ENCODE measurements at regions not wholly inside any gene's neighbourhood (a gene's known extent, or its start where the extent isn't known, plus 50 kb on each side); places are given as distances from the start of the nearest gene placed in this dataset.

GRCh38 chr4:138602664-138603063 is 360.5 kb upstream of the SLC7A11 start:
- Histone ChIP-seq H3K9me3 (peaks cover 0 to 6% (median 0%) of the 10 kb centered on the region in 8 donors), H3K4me1 (no peaks in the 10 kb centered on the region), H3K27me3 (replicated peaks in 1 of 7) (no peaks in the 10 kb centered on the region), H3K4me3 (no peak overlapping the region), H3K36me3 (no peaks in the 10 kb centered on the region), H3K27ac (no peak overlapping the region)
- intact Hi-C loops (cut with DNase I; ENCODE audit: low total_unique reads), result no loop called here
- no peak for TF ChIP-seq CTCF (IDR thresholded peaks at IDR 0.05 in 8 of 11, conservative IDR thresholded peaks at IDR 0.05 in 3 of 11)
- no peak for TF ChIP-seq POLR2AphosphoS5 (IDR thresholded peaks at IDR 0.05)
- TF ChIP-seq POLR2A (IDR thresholded peaks at IDR 0.05), result no peak
- DNase-seq, result no peak
- WGBS, 5 donors, result 60 to 79% (median 68%) methylated on average over 2 of the region's 2 CpGs

DNA sequence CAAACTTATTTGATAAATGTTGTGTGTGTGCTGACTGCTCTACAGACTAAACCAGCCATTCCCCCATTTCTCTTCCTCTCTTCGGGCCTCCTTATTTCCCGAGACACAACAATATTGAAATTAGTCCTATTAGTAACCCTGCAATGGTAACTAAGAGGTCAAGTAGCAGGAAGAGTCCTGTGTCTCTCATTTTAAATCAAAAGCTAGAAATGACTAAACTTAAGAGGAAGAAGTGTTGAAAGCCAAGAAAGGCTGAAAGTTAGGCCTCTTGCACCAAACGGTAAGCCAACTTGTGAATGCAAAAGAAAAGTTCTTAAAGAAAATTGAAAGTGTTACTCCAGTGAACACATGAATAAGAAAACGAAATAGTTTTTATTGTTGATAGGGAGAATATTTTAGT is 357.8 kb upstream of the SLC7A11 start:
- no peaks in the 10 kb centered on the region for H3K4me1 ChIP-seq
- TF ChIP-seq CTCF (IDR thresholded peaks at IDR 0.05 in 8 of 11, conservative IDR thresholded peaks at IDR 0.05 in 3 of 11) (no peak), POLR2AphosphoS5 (IDR thresholded peaks at IDR 0.05) (no peak), POLR2A (IDR thresholded peaks at IDR 0.05) (no peak)
- H3K27me3 ChIP-seq (replicated peaks in 1 of 7), result no peaks in the 10 kb centered on the region
- no peaks in the 10 kb centered on the region for H3K36me3 ChIP-seq
- 71 to 89% (median 74%) methylated on average over 4 of the region's 4 CpGs for WGBS, 5 donors
- no peak for DNase-seq
- H3K4me3 ChIP-seq, result no peak overlapping the region
- H3K9me3 ChIP-seq, result peaks cover 0 to 6% (median 0%) of the 10 kb centered on the region in 8 donors
- H3K27ac ChIP-seq, result no peak overlapping the region
- intact Hi-C loops (cut with DNase I; ENCODE audit: low total_unique reads), result no loop called here

GRCh38 chr4:138598226-138598625 is 356.1 kb upstream of the SLC7A11 start:
- TF ChIP-seq CTCF (IDR thresholded peaks at IDR 0.05 in 8 of 11, conservative IDR thresholded peaks at IDR 0.05 in 3 of 11) (no peak), POLR2AphosphoS5 (IDR thresholded peaks at IDR 0.05) (no peak)
- H3K9me3 ChIP-seq, result peaks cover 0 to 6% (median 0%) of the 10 kb centered on the region in 8 donors
- no peaks in the 10 kb centered on the region for H3K4me1 ChIP-seq
- no peaks in the 10 kb centered on the region for H3K27me3 ChIP-seq (replicated peaks in 1 of 7)
- intact Hi-C loops (cut with DNase I; ENCODE audit: low total_unique reads), result no loop called here
- no peaks in the 10 kb centered on the region for H3K36me3 ChIP-seq
- no peak overlapping the region for H3K4me3 ChIP-seq
- WGBS, 5 donors, result 26 to 53% (median 43%) methylated on average over 3 of the region's 3 CpGs
- no peak overlapping the region for H3K27ac ChIP-seq
- DNase-seq, result no peak

DNA sequence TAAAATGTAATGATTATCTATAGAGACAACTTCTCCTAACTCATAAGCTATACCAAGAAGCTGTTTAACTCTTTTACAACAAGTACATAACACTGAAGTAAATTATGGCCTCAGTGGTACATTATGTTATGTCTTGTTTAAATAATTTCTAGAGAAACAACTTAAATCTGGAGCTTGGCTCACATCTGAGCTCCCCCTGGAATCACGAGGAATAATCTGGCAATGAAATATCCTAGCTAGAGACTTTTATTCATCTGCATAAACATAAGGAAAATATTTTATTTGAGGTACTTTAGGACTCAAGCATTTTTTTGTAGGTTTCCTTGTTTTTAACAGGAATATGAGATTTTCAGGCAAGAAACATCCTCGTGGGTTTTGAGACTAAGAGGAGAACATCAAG is 354.7 kb upstream of the SLC7A11 start:
- WGBS, 5 donors, result 63 to 75% (median 70%) methylated on average over 2 of the region's 2 CpGs
- Histone ChIP-seq H3K27ac (no peak overlapping the region), H3K36me3 (no peaks in the 10 kb centered on the region), H3K27me3 (replicated peaks in 1 of 7) (no peaks in the 10 kb centered on the region), H3K4me1 (no peaks in the 10 kb centered on the region), H3K9me3 (peaks cover 0 to 6% (median 0%) of the 10 kb centered on the region in 8 donors), H3K4me3 (no peak overlapping the region)
- TF ChIP-seq POLR2AphosphoS5 (IDR thresholded peaks at IDR 0.05), result no peak
- no peak for TF ChIP-seq CTCF (IDR thresholded peaks at IDR 0.05 in 8 of 11, conservative IDR thresholded peaks at IDR 0.05 in 3 of 11)
- no peak for TF ChIP-seq POLR2A (IDR thresholded peaks at IDR 0.05)
- no peak for DNase-seq
- intact Hi-C loops (cut with DNase I; ENCODE audit: low total_unique reads), result no loop called here
